GM19455 (cell line): ENCODE measurements at regions not wholly inside any gene's neighbourhood (a gene's known extent, or its start where the extent isn't known, plus 50 kb on each side); places are given as distances from the start of the nearest gene placed in this dataset.

ENCODE experiments used
- ATAC-seq: cut with Tn5 transposase; IDR thresholded peaks from one replicate; pipeline ENCODE4 v1.9.1; 2021; ENCODE audit not compliant: unreplicated experiment

DNA sequence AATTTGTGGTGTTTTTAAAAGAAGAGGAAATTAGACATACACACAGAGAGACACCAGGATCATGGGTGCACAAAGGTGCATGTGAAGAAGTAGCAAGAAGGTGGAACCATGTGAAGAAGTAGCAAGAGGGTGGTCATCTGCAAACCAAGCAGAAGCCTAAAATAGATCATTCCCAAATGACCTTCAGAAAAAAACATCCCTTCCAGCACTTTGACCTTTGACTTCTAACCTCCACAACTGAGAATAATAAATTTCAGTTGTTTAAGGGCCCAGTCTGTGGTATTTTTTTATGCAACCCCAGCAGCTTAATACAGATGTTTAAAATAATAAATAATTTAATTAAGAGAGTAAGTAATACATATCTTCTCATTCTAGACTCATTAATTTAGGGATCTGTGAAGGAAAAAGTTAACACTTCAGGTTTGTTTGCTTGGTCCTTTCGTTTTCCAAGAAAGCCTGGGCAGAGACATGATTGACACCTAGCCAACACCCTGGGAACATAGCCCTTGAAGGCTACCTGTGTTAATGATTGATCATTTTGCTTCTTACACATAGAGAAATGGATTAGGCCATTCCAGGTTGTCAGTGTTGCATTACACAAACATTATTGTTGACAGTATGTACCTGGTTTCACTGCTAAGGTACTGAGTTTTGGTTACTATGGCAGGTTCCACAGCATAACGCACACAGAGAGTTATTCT is 1331.2 kb upstream of the GBE1 start:
- no peak for ATAC-seq

DNA sequence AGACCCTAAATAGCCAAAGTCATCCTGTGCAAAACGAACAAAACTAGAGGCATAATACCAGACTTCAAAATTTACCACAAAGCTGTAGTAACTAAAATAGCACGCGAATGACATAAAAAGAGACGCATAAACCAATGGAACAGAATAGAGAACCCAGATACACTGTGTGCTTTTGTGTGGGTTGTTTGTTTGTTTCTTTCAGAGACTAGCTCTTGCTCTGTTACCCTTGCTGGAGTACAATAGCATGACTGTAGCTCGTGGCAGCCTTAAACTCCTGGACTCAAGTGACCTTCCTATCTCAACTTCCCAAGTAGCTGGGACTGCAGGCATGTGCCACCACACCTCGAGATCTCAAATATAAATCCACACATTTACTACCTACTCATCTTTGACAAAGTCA is 1314.6 kb upstream of the GBE1 start:
- ATAC-seq: no peak

DNA sequence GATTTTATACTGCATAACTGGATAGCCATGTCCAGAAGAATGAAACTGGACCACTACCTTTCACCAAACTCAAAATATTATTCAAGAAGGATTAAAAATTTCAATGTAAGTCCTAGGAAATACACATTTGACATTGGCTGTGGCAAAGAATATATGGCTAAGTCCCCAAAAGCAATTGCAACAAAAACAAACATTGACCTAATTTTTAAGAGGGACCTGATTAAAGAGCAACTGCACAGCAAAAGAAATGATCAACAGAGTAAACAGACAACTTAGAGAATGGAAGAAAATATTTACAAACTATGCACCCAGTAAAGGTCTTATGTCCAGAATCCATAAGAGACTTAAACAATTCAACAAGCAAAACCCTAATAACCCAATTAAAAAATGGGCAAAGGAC is 1313.0 kb upstream of the GBE1 start:
- no peak for ATAC-seq

DNA sequence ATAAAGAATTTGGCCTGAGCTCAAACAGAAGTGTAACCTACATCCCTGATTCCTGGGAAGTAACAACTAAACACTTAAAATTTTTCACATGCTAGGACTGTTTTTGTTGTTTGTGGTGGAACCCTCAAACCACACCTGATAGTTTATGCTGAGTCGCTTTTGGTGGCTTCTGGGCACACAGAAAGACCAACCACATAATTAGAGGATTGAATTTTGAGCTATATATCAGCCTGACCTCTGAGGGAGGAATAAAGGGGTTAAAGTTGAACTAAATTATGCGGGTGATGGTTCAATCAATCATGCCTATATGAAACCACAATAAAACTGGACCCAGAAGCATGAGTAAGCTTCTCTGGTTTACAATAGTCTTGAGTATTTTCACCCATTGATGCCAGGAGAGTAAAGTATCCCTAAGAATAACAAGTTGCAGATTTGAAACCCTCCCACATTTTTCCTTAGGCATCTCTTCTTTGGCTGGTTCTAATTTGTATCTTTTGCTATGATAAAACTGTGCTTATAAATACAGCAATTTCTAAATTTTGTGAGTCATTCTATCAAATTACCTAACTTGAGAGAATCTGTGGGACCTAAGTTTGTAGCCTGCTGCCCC is 1304.5 kb upstream of the GBE1 start:
- ATAC-seq: no peak

DNA sequence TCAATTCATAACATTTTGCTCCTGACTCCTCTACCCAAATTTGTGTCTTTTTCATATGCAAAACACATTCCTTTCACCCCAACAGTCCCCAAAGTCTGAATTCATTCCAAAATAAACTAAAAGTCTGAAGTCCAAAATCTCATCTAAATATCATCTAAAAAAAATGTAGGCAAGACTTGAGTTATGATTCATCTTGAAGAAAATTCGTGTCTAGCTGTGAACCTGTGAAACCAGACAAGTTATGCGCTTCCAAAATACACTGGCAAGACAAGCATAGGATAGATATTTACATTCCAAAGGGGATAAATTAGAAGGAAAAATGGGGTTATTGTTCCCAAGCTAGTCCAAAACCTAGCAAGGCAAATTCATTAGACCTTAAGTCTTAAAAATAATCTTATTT is 1302.0 kb upstream of the GBE1 start:
- no peak for ATAC-seq

DNA sequence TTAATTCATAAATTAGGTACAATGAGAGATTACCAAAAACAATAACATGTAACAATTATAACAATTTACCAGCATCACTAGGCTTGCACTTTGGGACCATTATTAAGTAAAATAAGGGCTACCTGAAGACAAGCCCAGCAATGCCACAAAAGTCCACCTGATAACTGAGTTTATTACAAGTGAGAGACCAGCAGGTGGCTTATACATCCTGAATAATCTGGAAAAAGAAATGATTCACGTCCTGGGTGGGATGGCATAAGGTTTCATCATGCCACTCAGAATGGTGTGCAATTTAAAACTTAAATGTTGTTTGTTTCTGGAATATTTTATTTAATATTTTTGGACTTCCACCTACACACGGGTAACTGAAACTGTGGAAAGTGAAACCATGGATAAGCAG is 1287.1 kb upstream of the GBE1 start:
- no peak for ATAC-seq

DNA sequence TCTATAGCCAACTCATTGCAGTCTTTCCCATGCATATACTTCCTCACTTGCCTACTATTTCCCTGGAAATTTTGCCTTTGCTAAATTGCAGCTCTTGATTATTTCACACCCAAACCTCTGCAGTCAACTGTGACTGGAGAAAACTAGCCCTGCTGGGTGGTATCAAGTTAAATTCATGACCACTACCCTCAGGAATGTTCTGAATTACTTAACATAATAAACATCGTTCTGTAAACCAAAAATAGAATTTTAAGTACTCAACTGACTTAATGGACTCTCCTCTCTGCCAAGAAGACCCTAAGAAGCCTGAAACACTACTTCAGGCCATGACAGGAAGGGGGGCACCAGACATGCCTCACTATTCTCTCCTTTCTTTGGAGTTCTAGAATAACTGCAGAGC is 1278.0 kb upstream of the GBE1 start:
- ATAC-seq: no peak

DNA sequence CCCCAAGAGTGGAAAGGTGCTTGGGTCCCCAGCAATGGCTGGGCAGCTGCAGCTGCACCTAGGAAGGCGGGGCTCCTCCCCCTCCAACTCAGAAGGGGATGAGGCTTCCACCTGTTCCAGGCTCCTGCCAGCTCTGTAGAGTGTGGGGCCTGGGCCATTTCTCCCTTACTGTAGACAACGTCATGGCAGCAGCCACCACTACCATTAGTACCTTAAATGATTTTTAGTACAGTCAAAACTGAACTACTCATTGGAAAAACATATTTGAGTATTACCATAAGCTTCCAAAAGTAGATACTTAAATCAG is 1274.2 kb upstream of the GBE1 start:
- ATAC-seq: no peak

DNA sequence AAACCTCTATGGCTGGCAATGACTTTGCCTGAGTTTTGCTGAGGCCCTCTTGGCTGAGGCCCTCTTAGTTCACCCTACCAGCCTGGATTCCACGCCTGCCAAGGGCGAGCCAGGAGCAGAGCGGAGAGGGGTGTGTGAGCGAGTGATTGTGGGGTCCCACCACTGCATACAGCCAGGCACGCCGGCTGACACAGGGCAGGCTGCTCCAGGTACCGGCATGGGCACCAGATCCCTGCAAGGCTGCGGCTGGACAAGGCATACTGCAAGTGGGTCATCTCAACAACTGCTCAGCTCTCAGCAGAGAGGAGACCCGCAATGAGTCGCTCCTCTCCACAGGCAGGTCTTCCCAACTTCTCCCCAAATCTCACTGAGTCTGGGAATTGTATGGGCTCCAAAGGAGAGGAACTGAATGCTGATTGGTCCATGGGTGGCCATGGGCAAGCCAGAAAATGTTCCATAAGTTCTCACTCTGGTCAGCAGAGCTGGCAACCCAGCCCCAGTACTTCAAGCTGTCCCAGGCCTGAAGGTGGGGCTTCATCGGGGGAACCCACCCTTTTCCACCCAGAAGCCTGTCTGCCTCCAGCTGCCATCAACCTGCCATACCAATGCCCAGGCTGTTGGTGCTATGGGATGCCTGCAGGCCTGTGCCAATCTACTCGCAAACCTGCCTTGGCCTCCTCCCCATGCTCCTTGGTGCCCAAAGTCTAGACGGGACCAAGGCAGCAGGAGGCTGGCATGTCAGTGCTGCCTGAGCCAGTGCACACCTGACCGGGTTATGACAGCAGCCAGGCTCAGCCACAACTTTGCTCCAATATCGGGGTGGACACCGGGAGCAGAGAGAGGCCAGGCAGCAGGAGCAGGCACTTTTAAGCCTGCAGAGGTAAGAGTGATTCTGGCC is 1273.6 kb upstream of the GBE1 start:
- no peak for ATAC-seq

DNA sequence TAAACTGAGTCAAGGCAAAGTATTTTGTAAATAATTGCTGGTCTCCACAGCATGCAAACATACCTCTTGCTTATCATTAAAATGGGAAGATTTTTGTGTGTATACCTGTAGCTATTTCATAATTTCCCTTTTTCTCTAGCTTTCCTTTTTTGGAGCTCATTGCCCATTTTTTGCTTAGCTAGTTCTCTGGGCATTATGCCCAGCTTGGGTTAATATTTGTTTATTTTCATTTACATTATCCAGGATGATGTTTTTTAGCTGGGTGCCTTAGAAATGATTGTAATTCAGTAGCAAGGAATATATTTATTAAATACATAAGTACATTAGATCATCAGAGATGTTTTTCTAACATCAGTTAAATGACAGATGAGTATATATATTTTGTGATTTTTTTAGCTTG is 1271.7 kb upstream of the GBE1 start:
- no peak for ATAC-seq

DNA sequence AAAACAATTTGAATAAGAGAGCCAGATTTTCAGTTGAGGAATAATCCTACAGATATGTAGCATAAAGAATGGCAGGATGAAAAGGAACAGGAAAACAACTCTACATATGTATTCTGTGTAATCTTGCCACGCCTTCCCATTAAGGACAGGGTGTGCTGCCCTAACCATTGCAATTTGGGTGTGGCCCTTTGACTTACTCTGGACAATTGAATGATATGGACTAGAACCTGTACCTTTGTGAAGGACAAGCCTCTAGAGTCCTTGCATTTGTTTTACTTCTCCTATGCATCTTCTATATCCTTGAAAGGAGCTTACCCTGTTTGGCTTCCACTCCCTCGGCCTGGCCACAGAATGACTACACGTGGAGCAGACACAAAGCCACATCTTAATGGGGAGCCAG is 1261.6 kb upstream of the GBE1 start:
- ATAC-seq: no peak

DNA sequence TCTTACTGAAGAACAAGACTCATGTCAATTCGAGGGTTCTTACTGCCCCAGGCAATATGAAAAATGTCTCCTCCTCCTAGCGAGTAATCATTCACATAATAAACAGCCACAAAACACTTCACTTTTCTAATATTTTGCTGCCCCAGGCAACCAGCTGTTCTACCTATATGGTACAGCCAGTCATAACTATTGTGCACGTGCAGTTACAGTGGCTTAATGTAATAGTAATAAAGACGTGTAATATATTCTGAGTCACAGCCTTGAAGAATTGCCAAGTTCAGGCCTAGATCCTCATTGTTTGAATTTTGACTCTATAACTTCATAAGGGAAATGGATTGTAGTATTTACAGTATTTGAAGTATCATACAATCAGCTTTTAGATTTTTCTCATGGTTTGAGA is 1250.0 kb upstream of the GBE1 start:
- no peak for ATAC-seq

DNA sequence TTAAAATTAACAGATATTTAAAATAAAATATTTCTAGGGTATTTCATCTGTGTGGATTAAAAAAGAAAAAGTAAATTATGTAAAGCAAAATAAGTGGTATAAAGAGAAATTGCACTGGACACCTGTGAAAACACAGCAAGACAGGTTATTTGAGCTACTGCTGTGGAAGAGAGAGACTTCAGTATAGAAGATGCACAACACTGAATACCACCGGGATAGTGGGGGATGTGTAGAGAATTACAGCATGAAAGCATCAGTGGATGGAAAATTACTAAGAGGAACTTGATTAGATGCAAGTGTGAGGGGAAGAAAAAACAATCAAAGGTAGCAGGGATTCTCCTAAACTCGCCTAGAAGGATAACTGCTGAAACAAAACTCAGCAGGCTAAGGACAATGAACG is 1242.5 kb upstream of the GBE1 start:
- no peak for ATAC-seq

DNA sequence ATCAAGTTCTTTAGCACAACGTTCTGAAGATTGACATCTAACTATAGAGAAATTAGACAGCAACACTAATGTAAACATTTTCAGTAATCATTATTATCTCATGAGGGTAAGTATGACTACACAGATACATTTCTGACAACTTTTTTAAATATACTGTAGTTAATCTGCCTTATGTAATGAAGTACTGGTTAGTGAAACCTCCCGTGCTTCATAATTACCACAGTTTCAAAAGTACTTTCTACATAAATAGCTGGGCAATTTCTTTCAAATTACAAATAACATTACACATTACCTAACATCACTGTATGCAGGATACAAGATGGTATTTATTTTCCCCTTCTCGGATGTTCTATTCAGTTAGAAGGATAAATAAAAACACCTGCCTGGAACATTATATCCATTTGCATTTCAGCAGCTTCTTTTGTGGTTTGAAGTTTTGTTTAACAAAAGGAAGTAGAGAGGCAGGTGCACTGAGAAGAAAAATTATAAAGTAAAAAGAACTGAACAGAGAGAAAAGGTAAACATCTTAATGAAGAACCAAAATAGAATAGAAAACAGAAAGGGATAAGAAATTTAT is 1241.5 kb upstream of the GBE1 start:
- no peak for ATAC-seq

DNA sequence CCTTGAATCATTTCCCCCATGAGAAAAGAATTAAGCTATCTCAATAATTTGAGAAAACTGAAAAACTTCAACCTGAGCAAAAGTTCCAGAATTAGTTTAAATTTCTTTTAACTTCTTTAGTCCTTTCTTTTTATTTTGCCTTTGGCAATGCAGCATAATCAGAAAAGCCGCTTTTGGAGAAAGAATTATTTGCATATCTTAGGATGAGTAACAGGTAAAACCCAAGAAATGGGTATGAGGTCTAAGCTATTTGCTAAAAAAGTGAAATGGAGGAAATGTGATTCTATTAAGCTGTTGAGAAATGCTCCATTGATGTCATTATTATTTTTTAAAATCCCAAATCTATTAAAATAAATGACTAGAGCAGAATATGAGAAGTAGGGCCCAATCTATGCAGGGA is 1238.3 kb upstream of the GBE1 start:
- no peak for ATAC-seq

DNA sequence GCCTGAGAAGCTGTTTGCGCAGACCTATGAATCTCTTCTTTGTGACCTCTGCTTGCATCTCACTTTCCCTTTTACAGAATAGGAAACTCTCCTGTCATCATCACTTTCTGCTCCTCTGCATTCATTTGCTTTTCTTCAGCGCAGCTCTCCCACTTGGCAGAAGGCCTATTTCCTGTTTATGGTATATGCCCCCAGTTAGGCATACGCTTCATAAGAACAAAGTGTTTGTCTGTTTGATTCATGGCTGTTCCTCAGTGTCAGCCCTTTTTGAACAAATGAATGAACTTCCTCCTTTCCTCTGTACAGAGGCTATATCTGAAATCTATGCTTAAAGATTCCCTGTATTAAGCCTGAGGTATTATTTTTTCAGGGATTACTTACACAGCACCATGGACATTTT is 1216.9 kb upstream of the GBE1 start:
- no peak for ATAC-seq

DNA sequence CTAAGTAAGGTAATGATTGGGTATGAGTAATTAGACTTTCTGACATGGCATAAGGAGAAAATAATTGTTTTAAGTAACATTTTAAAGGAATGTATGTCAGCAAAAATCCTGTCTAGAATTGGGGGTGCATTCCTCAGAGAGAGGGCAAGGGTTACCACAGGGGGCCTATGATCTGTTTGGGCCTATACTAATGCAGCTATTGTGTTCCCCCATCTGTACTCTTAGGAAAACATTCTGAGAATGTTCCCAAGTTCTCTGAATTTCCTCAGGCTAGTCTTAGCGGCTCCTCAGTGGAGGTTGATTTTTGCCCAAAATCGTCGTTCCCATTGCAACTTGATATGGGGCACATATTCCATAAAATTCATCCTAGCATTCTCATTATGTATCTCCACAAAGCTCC is 1216.4 kb upstream of the GBE1 start:
- ATAC-seq: no peak

DNA sequence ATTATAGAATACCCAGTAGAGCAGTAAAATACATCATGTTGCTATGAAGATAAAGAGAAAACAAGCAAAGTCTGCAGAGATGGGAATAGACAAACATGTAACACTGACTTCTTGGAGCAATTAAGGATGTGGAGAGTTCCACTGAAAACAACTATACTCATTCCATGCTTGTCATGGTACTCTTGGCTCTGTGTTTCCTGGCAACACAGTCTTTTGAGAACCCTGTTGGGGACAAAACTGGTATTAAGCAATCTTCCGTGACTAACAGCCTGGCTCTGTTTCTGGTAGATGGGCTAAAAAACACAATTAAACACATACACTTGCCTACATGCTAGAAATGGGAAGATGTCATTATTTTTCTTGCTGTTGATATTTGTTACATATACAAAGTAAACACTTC is 1212.3 kb upstream of the GBE1 start:
- ATAC-seq: no peak

DNA sequence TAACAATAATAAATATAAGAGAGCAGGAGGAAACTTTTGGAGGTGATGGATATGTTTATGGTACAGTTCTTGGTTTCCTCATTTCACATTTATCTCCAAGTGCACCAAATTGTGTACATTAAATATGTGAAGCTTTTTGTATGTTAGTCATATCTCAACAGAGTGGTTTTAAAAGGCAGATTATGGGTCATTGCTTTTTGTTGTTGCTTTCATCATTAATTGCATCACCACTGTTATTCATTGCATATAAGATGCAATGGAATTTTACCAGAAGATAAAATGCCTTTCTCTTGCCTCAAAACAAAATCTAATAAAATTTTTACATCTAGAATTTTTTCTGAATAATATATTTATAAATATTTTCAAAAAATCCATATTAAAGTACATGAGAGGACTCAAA is 1198.9 kb upstream of the GBE1 start:
- no peak for ATAC-seq

DNA sequence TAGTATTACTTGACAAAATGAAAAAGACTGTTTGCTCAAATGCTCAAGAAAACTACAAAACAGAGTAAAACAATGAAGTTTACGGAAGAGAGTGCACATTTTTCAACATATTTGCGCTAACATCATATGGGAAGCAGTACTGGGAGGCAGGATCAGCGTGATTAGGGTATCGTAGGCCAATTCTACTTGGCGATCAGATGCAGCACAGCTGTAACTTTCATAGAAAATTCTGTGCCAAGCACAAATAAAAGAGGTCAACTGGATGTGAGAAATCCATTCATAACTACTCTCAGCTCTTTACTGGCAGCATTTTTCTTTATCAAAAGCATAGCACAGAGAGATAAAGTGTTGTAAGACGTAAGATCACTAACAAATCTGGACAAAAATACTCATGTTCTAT is 1196.3 kb upstream of the GBE1 start:
- ATAC-seq: no peak

DNA sequence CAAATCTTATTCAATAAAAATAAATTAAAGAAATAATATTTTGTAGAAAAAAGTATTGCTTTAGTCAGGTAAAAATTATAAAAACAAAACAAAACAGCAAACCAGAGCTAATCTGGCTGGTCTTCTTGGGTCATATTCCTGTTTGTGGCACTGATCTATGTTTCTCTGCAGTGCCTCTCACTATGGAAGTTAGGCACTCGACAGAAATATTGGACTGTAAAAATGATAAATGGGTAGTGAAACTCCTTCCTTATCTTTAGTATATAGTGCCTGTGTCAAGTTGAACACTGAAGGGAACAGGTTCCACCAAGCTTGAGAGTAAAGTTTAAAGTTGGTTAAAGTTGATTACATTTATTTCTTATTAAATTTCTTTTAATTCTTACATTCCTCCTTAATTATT is 1195.6 kb upstream of the GBE1 start:
- no peak for ATAC-seq

DNA sequence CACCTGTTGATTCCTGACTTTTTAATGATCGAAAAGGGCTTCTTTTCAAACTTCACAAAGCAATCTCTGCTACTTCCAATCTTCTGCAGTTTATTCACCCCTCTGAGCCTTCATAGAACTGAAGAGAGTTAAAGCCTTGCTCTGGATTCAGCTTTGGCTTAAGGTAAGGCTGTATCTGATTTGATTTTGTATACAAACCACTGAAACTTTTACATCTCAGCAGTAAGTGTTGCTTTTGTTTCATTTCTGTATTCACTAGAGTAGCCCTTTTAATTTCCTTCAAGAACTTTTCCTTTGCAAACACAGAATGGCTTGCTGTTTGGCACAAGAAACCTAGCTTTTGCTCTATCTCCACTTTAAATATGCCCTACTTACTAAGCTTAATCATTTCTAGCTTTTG is 1193.0 kb upstream of the GBE1 start:
- ATAC-seq: no peak
